ENCODE measurements at regions not wholly inside any gene's neighbourhood (a gene's known extent, or its start where the extent isn't known, plus 50 kb on each side); places are given as distances from the start of the nearest gene placed in this dataset.

- TF ChIP-seq, protein P1, sequence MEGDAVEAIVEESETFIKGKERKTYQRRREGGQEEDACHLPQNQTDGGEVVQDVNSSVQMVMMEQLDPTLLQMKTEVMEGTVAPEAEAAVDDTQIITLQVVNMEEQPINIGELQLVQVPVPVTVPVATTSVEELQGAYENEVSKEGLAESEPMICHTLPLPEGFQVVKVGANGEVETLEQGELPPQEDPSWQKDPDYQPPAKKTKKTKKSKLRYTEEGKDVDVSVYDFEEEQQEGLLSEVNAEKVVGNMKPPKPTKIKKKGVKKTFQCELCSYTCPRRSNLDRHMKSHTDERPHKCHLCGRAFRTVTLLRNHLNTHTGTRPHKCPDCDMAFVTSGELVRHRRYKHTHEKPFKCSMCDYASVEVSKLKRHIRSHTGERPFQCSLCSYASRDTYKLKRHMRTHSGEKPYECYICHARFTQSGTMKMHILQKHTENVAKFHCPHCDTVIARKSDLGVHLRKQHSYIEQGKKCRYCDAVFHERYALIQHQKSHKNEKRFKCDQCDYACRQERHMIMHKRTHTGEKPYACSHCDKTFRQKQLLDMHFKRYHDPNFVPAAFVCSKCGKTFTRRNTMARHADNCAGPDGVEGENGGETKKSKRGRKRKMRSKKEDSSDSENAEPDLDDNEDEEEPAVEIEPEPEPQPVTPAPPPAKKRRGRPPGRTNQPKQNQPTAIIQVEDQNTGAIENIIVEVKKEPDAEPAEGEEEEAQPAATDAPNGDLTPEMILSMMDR (conservative IDR thresholded peaks at IDR 0.05; ENCODE audit: low read depth, low read length) = no peak
- DNase-seq (ENCODE audit: low read depth) = no peak
These were observed 1989.8 kb upstream of the PCDH10 start for GRCh38 chr4:131159261-131159660.

DNA sequence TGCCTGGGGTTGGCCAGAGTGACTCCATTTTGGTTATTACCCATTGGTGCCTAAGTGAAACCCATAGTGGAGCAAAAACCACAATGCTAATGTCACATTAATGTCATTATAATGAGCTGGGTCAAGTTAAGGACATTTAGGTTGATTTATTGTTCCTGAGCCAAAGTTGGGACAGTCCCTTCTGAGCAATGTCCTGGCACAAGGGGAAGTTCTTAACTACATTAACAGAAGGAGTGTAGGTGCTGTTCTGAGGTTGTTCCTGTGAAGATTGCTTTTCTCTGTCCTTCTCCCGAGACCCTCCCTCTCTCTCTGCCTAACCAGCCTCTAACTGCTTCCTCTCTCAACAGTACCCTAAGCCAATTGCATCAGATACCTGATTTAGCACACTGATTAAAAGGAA lies 1956.8 kb upstream of the PCDH10 start:
- no peak for DNase-seq (ENCODE audit: low read depth)
- no peak overlapping the region for H3K4me3 ChIP-seq (ENCODE audit: low read depth, low read length)
- TF ChIP-seq, protein P1 (conservative IDR thresholded peaks at IDR 0.05; ENCODE audit: low read depth, low read length) = no peak

More at GRCh38 chr4:131159261-131159660, 1989.8 kb upstream of the PCDH10 start:
- H3K4me3 ChIP-seq (ENCODE audit: low read depth, low read length) = no peak overlapping the region

DNA sequence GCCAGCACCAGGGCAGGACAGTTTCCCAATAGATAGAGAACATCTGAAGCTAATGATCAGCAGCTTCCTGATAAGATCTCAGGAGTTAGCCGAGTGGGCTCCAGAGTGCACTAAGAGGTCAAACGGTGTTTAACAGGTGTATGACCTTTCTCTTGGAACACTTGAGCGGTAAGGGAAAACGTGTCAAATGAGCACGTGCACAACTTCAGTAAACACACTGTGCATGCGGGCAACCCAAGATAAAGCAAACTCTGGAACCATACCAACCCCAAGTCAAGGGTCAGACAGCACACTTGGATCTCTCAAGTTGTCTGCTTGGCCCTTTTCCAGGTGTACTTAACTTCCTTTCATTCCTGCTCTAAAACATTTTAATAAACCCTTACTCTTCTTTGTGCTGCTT lies 1941.5 kb upstream of the PCDH10 start:
- TF ChIP-seq, protein P1 (conservative IDR thresholded peaks at IDR 0.05; ENCODE audit: low read depth, low read length) = no peak
- no peak overlapping the region for H3K4me3 ChIP-seq (ENCODE audit: low read depth, low read length)
- no peak for DNase-seq (ENCODE audit: low read depth)

DNA sequence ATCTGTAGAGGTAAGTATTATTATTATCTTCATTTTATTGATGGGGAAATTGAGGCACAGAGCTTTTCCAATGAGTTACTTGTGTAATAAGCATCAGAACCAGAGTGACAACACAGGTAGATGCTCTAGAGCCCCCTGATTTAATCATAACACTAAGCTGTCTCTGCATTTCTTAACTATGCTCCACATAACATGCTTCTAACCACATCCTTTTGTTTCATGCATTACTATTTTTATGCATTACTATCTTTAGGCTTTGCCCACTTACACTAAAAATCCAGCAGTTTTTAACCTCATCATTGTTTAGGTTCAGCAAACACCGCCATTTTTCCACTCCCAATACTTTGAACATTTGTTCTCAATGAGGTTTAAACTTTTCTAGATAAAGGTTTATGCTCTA lies 1900.8 kb upstream of the PCDH10 start:
- no peak for DNase-seq (ENCODE audit: low read depth)
- TF ChIP-seq, protein P1 (conservative IDR thresholded peaks at IDR 0.05; ENCODE audit: low read depth, low read length) = no peak
- H3K4me3 ChIP-seq (ENCODE audit: low read depth, low read length) = no peak overlapping the region

GRCh38 chr4:131251321-131251720 lies 1897.8 kb upstream of the PCDH10 start:
- TF ChIP-seq, protein P1 (conservative IDR thresholded peaks at IDR 0.05; ENCODE audit: low read depth, low read length) = no peak
- H3K4me3 ChIP-seq (ENCODE audit: low read depth, low read length) = no peak overlapping the region

GRCh38 chr4:131257241-131257640 lies 1891.9 kb upstream of the PCDH10 start:
- DNase-seq (ENCODE audit: low read depth) = no peak
- TF ChIP-seq, protein P1 (conservative IDR thresholded peaks at IDR 0.05; ENCODE audit: low read depth, low read length) = no peak
- H3K4me3 ChIP-seq (ENCODE audit: low read depth, low read length) = no peak overlapping the region

More at GRCh38 chr4:131251321-131251720, 1897.8 kb upstream of the PCDH10 start:
- DNase-seq (ENCODE audit: low read depth) = no peak

DNA sequence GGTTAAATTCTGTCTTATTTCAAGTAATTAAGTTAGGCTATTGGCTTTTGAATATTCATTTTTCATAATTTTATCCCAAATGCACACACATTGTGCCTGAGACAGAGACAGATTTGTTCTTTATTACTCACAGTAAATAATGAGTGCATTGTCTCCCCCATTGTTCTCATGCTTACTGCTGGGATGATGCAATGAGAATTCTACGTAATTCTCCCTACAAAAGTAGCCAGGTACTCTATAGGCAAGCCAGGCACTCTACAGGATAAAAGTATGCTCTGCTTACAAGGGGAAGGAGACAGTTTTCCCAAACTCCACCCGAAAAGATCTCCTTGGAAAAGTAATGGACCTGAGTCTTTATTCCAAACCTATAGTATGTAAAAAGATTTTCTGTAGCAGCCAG lies 1890.7 kb upstream of the PCDH10 start:
- no peak overlapping the region for H3K4me3 ChIP-seq (ENCODE audit: low read depth, low read length)
- no peak for DNase-seq (ENCODE audit: low read depth)
- TF ChIP-seq, protein P1 (conservative IDR thresholded peaks at IDR 0.05; ENCODE audit: low read depth, low read length) = no peak

Data from choroid plexus epithelial cell (primary cell).